Caco-2 (cell line): ENCODE measurements at regions not wholly inside any gene's neighbourhood (a gene's known extent, or its start where the extent isn't known, plus 50 kb on each side); places are given as distances from the start of the nearest gene placed in this dataset.

ENCODE experiments used
- BruUV-seq: library from RNA; stranded (reverse); fragments of 400-500 nt; replicated peaks from 2 replicates; lab custom pipeline; 2021; lab: Mats Ljungman, UMichigan
- CTCF ChIA-PET: fragments of 300-600 bp; sonication (Branson Sonifier 250); formaldehyde crosslinking; loops from one replicate; lab custom pipeline; 2022; ENCODE audit warnings: antibody characterized with exemption; lab: Charles Lee
- POLR2A ChIA-PET: fragments of 300-600 bp; sonication (Branson Sonifier 250); formaldehyde crosslinking; loops from one replicate; lab custom pipeline; 2022; ENCODE audit warnings: antibody characterized with exemption; lab: Charles Lee
- DNase-seq, 2 experiments: peaks; one replicate each; pipeline versions ENCODE4 v3.0.0 to v3.0.0-alpha.2; 2020 to 2022
- H3K27me3 ChIP-seq: replicated peaks from 2 replicates; pipeline ENCODE4 v1.6.0; 2011; ENCODE audit warnings: low read length; ENCODE audit not compliant: control insufficient read depth, insufficient read depth
- H3K36me3 ChIP-seq: 2 replicates; pipeline ENCODE4 v1.5.1; 2011; ENCODE audit warnings: low read length; ENCODE audit not compliant: control insufficient read depth, insufficient read depth
- H3K4me1 ChIP-seq: fragments of 250-450 bp; sonication (Bioruptor Pico); 2 replicates; pipeline ENCODE4 v1.5.1; 2020; ENCODE audit warnings: mild to moderate bottlenecking
- H3K4me3 ChIP-seq: 2 replicates; pipeline ENCODE4 v1.5.1; 2011; ENCODE audit warnings: low read depth, mild to moderate bottlenecking, control low read depth, low read length
- H3K9me3 ChIP-seq: fragments of 250-450 bp; sonication (Bioruptor Pico); 2 replicates; pipeline ENCODE4 v1.5.1; 2020; ENCODE audit warnings: mild to moderate bottlenecking, moderate library complexity
- H3K27ac Mint-ChIP-seq: one replicate; pipeline ENCODE4 v1.8.0; 2022; ENCODE audit warnings: mixed read lengths; ENCODE audit not compliant: unreplicated experiment
- H3K27me3 Mint-ChIP-seq: one replicate; pipeline ENCODE4 v1.8.0; 2022; ENCODE audit warnings: mixed read lengths; ENCODE audit not compliant: insufficient read depth, unreplicated experiment
- H3K36me3 Mint-ChIP-seq: one replicate; pipeline ENCODE4 v1.8.0; 2022; ENCODE audit warnings: mild to moderate bottlenecking, mixed read lengths; ENCODE audit not compliant: insufficient read depth, unreplicated experiment
- H3K4me1 Mint-ChIP-seq: one replicate; pipeline ENCODE4 v1.8.0; 2022; ENCODE audit warnings: low read depth, mixed read lengths; ENCODE audit not compliant: unreplicated experiment
- H3K4me3 Mint-ChIP-seq: one replicate; pipeline ENCODE4 v1.8.0; 2022; ENCODE audit warnings: mild to moderate bottlenecking, moderate library complexity, mixed read lengths; ENCODE audit not compliant: unreplicated experiment
- H3K9me3 Mint-ChIP-seq: one replicate; pipeline ENCODE4 v1.8.0; 2022; ENCODE audit warnings: mixed read lengths; ENCODE audit not compliant: unreplicated experiment
- intact Hi-C: fragments of 100-400 bp; cut with micrococcal nuclease; formaldehyde crosslinking; loops from one replicate; pipeline ENCODE4 v1.10.0; 2022; ENCODE audit not compliant: unreplicated experiment
- TF ChIP-seq, protein P1 (sequence below), 2 experiments: fragments of 200-600 bp in 1 of 2; IDR thresholded peaks; 1 replicate in 1 of 2; 2 replicates in 1 of 2; pipeline versions ENCODE4 v1.5.1 to v1.8.0; 2011 to 2022; ENCODE audit warnings: antibody characterized with exemption in 1 of 2, control low read depth in 1 of 2, inconsistent platforms in 1 of 2, low read depth in 1 of 2, low read length in 1 of 2, mild to moderate bottlenecking in 1 of 2, moderate library complexity in 1 of 2; ENCODE audit not compliant: insufficient read depth in 1 of 2, severe bottlenecking in 1 of 2, unreplicated experiment in 1 of 2

DNA sequence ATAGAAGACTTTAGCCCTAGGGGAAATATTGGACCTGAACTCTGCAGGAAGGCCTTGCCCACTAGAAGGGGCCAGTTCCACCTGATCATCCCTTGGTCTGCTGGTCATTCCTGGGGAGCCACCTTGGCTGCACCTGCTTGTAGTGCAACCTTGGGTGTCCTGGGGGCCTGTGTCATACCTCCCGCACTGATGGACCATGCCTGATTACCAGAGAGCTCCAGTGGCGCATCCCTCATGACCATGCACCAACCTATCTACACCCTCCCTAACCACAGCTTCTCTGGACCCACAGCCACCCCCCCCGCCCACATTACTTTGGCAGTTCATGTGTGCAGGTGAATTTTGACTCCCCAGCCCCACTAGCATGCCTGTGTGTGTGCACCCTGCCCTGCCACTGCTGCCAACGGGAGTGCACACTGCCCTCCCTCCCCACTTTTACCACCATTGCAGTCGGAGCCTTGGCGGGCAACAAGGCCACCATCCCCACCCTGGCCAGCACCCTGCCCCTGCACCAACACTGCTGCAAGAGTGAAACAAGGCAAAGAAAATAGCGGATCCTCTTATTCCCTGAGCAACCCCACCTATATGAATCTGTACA is 208.1 kb downstream of the FAM47B start:
- no peak for DNase-seq
- TF ChIP-seq, protein P1, sequence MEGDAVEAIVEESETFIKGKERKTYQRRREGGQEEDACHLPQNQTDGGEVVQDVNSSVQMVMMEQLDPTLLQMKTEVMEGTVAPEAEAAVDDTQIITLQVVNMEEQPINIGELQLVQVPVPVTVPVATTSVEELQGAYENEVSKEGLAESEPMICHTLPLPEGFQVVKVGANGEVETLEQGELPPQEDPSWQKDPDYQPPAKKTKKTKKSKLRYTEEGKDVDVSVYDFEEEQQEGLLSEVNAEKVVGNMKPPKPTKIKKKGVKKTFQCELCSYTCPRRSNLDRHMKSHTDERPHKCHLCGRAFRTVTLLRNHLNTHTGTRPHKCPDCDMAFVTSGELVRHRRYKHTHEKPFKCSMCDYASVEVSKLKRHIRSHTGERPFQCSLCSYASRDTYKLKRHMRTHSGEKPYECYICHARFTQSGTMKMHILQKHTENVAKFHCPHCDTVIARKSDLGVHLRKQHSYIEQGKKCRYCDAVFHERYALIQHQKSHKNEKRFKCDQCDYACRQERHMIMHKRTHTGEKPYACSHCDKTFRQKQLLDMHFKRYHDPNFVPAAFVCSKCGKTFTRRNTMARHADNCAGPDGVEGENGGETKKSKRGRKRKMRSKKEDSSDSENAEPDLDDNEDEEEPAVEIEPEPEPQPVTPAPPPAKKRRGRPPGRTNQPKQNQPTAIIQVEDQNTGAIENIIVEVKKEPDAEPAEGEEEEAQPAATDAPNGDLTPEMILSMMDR (IDR thresholded peaks at IDR 0.05; ENCODE audit: insufficient read depth in 1 of 2, low read depth in 1 of 2, low read length in 1 of 2, severe bottlenecking in 1 of 2, unreplicated experiment in 1 of 2) = no peak
- Mint-ChIP-seq H3K27me3 (peaks cover 5% of the 10 kb centered on the region), H3K4me3 (no peak overlapping the region), H3K36me3 (no peaks in the 10 kb centered on the region), H3K9me3 (no peaks in the 10 kb centered on the region), H3K4me1 (no peaks in the 10 kb centered on the region), H3K27ac (no peak overlapping the region)
- intact Hi-C loops = no loop called here
- Histone ChIP-seq H3K4me3 (no peak overlapping the region), H3K4me1 (no peaks in the 10 kb centered on the region), H3K36me3 (no peaks in the 10 kb centered on the region), H3K27me3 (no peaks in the 10 kb centered on the region), H3K9me3 (no peaks in the 10 kb centered on the region)
- ChIA-PET CTCF (no interaction called here), POLR2A (no interaction called here)
- no TSS peak for BruUV-seq

DNA sequence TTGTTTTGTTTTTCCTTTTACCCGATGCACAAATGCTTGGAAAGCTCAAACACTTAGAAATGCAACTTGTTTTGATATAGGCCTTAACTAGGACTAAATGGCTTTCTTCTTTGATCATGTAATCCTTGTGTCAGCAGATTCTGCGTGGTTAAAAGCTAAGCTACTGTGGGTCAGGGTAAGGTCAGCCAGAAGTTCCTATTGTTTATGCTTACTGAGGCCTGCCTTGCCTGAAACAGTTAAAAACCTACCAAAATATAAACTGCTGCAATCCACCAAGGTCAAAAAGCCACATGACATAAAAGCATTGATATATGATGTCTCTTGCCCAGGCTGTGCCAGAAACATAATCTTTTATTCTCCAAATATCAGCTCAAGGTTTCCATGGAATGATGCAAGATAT is 223.4 kb downstream of the FAM47B start:
- Mint-ChIP-seq H3K27me3 (no peaks in the 10 kb centered on the region), H3K27ac (no peak overlapping the region), H3K36me3 (no peaks in the 10 kb centered on the region), H3K9me3 (no peaks in the 10 kb centered on the region), H3K4me1 (no peaks in the 10 kb centered on the region), H3K4me3 (no peak overlapping the region)
- H3K4me1 ChIP-seq = no peaks in the 10 kb centered on the region
- DNase-seq = no peak
- intact Hi-C loops = no loop called here
- H3K4me3 ChIP-seq = no peak overlapping the region
- H3K27me3 ChIP-seq = no peaks in the 10 kb centered on the region
- TF ChIP-seq, protein P1 (IDR thresholded peaks at IDR 0.05; ENCODE audit: insufficient read depth in 1 of 2, low read depth in 1 of 2, low read length in 1 of 2, severe bottlenecking in 1 of 2, unreplicated experiment in 1 of 2) = no peak
- CTCF ChIA-PET = no interaction called here
- BruUV-seq = no TSS peak
- no peaks in the 10 kb centered on the region for H3K36me3 ChIP-seq
- POLR2A ChIA-PET = no interaction called here
- no peaks in the 10 kb centered on the region for H3K9me3 ChIP-seq
